Type B pancreatic cell (in vitro differentiated cells): ENCODE measurements at regions not wholly inside any gene's neighbourhood (a gene's known extent, or its start where the extent isn't known, plus 50 kb on each side); places are given as distances from the start of the nearest gene placed in this dataset.

ENCODE experiments used
- DNase-seq: peaks from one replicate; pipeline ENCODE4 v3.0.0; 2021; ENCODE audit warnings: mixed read lengths; ENCODE audit not compliant: unreplicated experiment; ENCODE audit errors: extremely low spot score
- H3K27ac Mint-ChIP-seq: 2 replicates; pipeline ENCODE4 v1.8.0; 2021; ENCODE audit warnings: mild to moderate bottlenecking, mixed read lengths
- H3K27me3 Mint-ChIP-seq: 2 replicates; pipeline ENCODE4 v1.8.0; 2021; ENCODE audit warnings: mixed read lengths
- H3K36me3 Mint-ChIP-seq: 2 replicates; pipeline ENCODE4 v1.8.0; 2021; ENCODE audit warnings: mixed read lengths
- H3K4me1 Mint-ChIP-seq: one replicate; pipeline ENCODE4 v1.8.0; 2021; ENCODE audit warnings: mixed read lengths; ENCODE audit not compliant: unreplicated experiment
- H3K4me3 Mint-ChIP-seq: 2 replicates; pipeline ENCODE4 v1.8.0; 2021; ENCODE audit warnings: mild to moderate bottlenecking, mixed read lengths
- H3K9me3 Mint-ChIP-seq: 2 replicates; pipeline ENCODE4 v1.8.0; 2021; ENCODE audit warnings: mixed read lengths
- TF ChIP-seq, protein P1 (sequence below): fragments of 200-600 bp; sonication (generic); conservative IDR thresholded peaks from 2 replicates; pipeline ENCODE4 v1.5.0; 2021; ENCODE audit warnings: antibody characterized with exemption, mild to moderate bottlenecking

DNA sequence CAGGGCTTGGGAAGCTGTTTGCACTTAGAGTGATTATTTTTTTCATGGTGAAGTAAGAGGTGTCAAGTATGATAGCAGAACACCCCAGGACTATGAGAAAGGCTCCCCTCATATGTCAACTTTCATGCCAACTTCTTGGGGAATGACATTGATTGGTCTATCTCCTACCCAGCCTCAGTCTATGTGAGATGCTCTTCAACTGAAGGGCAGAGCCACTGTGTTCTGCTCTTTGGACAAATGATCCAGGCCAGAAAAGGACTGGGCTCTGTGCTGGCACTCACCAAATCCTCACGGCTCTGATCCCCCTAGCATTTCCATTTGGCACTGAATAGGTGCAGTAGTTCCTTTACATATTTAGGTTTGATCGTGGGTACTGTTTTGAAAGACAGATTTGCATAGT lies 151.1 kb downstream of the DMRT2 start:
- Mint-ChIP-seq H3K4me1 (peaks cover 7% of the 10 kb centered on the region), H3K9me3 (peaks cover 3% of the 10 kb centered on the region), H3K27me3 (no peaks in the 10 kb centered on the region), H3K4me3 (no peak overlapping the region), H3K27ac (no peak overlapping the region), H3K36me3 (no peaks in the 10 kb centered on the region)
- DNase-seq = no peak
- TF ChIP-seq, protein P1, sequence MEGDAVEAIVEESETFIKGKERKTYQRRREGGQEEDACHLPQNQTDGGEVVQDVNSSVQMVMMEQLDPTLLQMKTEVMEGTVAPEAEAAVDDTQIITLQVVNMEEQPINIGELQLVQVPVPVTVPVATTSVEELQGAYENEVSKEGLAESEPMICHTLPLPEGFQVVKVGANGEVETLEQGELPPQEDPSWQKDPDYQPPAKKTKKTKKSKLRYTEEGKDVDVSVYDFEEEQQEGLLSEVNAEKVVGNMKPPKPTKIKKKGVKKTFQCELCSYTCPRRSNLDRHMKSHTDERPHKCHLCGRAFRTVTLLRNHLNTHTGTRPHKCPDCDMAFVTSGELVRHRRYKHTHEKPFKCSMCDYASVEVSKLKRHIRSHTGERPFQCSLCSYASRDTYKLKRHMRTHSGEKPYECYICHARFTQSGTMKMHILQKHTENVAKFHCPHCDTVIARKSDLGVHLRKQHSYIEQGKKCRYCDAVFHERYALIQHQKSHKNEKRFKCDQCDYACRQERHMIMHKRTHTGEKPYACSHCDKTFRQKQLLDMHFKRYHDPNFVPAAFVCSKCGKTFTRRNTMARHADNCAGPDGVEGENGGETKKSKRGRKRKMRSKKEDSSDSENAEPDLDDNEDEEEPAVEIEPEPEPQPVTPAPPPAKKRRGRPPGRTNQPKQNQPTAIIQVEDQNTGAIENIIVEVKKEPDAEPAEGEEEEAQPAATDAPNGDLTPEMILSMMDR = no peak

DNA sequence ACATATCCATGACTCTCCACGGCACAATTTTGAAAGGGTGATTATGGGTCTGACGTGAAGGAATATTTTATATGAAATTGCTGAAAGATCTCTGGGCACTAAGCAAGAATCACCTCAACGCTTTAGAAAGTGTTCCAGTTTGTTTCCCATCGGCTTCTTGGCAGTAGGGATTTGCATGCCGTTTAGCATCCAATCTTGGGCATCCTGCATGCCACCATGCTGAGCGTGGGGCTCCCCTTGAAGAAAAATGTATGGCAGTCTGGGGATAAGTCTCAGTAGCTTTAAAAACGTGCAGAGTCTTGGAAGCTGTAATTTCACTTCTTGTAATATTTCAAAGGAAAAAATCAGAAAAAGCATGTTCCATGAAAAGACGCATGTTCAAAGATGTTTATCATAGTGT lies 151.7 kb downstream of the DMRT2 start:
- DNase-seq = no peak
- Mint-ChIP-seq H3K36me3 (no peaks in the 10 kb centered on the region), H3K27me3 (no peaks in the 10 kb centered on the region), H3K9me3 (no peaks in the 10 kb centered on the region), H3K4me3 (no peak overlapping the region), H3K4me1 (peaks cover 7% of the 10 kb centered on the region), H3K27ac (no peak overlapping the region)
- TF ChIP-seq, protein P1 = no peak

DNA sequence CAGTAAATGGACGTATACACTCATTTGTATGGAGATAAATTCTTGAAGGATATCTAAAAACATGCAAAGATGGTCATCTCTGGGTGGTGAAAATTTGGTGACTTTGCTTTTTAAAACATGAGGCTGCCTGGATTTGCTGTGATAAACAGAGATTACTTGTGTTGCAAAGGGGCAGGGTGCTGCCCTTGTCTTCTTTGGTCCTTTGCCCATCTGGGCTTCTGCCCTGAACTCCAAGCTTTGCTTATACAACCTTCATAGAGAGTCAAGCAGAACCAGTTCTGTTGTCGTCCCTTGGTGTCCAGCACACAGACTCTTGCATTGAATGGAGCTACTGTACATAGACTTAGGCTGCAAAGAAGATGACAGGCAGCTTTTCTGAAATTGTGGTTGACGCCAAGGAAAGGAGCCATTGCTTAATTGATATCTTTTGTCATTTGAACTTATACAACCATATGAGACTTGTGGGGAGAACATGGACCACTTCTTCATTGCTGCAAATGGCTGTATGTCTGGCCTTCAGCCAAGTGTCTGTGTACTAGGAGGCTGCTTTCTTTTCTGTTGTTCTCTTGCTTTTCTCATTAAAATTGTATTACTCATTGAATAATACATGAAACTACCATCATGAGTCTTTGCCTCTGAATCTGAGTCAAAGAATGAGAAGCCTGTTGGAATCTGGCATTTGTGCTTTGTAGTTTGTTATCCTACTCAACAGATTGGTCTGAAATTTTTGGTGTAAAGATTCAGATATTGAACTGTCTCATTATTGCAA lies 152.5 kb downstream of the DMRT2 start:
- Mint-ChIP-seq H3K27ac (no peak overlapping the region), H3K36me3 (no peaks in the 10 kb centered on the region), H3K4me3 (no peak overlapping the region), H3K4me1 (peaks cover 7% of the 10 kb centered on the region), H3K9me3 (no peaks in the 10 kb centered on the region), H3K27me3 (peaks cover 5% of the 10 kb centered on the region)
- DNase-seq = no peak
- TF ChIP-seq, protein P1 = no peak

DNA sequence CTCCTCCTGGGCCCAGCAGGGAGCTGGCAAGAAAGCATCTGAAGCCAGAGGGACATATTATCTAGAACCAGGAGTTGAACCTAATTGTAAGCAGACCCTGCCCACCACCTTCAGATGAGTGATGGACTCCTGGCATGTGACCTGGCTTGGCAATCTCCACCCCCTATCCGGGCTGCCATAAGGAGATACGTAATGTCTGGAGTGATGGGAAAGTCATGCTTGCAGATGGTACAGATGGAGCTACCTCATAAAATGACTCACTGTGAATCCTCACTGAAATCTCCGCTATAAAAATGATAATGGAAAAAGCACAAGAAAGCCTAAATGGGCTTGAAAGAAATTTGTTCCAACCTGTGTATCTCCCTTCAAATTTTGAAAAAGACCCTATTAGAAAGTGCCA lies 157.5 kb downstream of the DMRT2 start:
- no peak overlapping the region for H3K4me3 Mint-ChIP-seq
- H3K4me1 Mint-ChIP-seq = no peaks in the 10 kb centered on the region
- no peaks in the 10 kb centered on the region for H3K36me3 Mint-ChIP-seq
- no peak for DNase-seq
- TF ChIP-seq, protein P1 = no peak
- H3K27me3 Mint-ChIP-seq = peaks cover 5% of the 10 kb centered on the region
- no peaks in the 10 kb centered on the region for H3K9me3 Mint-ChIP-seq
- no peak overlapping the region for H3K27ac Mint-ChIP-seq

DNA sequence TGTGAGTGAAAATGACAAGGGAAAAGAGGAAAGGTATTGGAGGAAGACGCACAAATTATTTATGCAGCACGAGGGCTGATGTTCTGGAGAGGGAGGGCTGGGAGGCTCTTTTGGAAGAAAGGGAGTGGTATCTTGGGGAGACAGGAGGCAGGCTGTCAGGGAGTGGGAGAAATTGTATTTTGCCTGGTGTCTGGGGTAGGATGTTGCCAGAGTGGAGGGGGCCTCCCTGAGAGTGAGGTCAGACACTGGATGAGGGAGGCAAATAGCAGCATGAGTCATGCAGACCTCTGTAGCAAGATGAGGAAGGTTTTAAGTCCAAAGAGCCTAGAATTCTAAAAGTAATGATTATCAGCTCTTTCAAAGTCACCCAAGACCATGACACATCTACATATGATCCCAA lies 158.0 kb downstream of the DMRT2 start:
- H3K4me1 Mint-ChIP-seq = no peaks in the 10 kb centered on the region
- H3K9me3 Mint-ChIP-seq = no peaks in the 10 kb centered on the region
- no peak overlapping the region for H3K4me3 Mint-ChIP-seq
- H3K27me3 Mint-ChIP-seq = peaks cover 5% of the 10 kb centered on the region
- TF ChIP-seq, protein P1 = no peak
- no peak for DNase-seq
- H3K27ac Mint-ChIP-seq = no peak overlapping the region
- no peaks in the 10 kb centered on the region for H3K36me3 Mint-ChIP-seq
